ENCODE measurements at regions not wholly inside any gene's neighbourhood (a gene's known extent, or its start where the extent isn't known, plus 50 kb on each side); places are given as distances from the start of the nearest gene placed in this dataset.

- H3K9me3 Mint-ChIP-seq = no peaks in the 10 kb centered on the region
- POLR2A ChIA-PET = no interaction called here
- H3K27me3 Mint-ChIP-seq = no peaks in the 10 kb centered on the region
- Histone ChIP-seq H3K4me1 (ENCODE audit: insufficient read depth, low read length) (no peaks in the 10 kb centered on the region), H3K27ac (ENCODE audit: low read depth in 1 of 2, low read length in 2 of 2) (no peak overlapping the region), H3K36me3 (ENCODE audit: insufficient read depth, low read length) (no peaks in the 10 kb centered on the region), H3K9me3 (ENCODE audit: control insufficient read depth in 1 of 2, insufficient read depth in 1 of 2, low read length in 2 of 2) (no peaks in the 10 kb centered on the region), H3K27me3 (ENCODE audit: control insufficient read depth in 1 of 2, insufficient read depth in 2 of 2, low read length in 2 of 2) (no peaks in the 10 kb centered on the region), H3K4me3 (ENCODE audit: low read length) (no peak overlapping the region)
- TF ChIP-seq CTCF (IDR thresholded peaks at IDR 0.05) = no peak
- intact Hi-C loops (cut with DNase I, micrococcal nuclease) = no loop called here
- no peak for ATAC-seq (ENCODE audit: poor library complexity)
- H3K4me3 Mint-ChIP-seq = no peak overlapping the region
- CTCF ChIA-PET = no interaction called here
- no peaks in the 10 kb centered on the region for H3K36me3 Mint-ChIP-seq (ENCODE audit: low read depth)
- no peaks in the 10 kb centered on the region for H3K4me1 Mint-ChIP-seq (ENCODE audit: low read depth)
- no peak for DNase-seq
- H3K27ac Mint-ChIP-seq = no peak overlapping the region
These were observed 393.3 kb upstream of the CYRIA start for GRCh38 chr2:17058772-17059402.

DNA sequence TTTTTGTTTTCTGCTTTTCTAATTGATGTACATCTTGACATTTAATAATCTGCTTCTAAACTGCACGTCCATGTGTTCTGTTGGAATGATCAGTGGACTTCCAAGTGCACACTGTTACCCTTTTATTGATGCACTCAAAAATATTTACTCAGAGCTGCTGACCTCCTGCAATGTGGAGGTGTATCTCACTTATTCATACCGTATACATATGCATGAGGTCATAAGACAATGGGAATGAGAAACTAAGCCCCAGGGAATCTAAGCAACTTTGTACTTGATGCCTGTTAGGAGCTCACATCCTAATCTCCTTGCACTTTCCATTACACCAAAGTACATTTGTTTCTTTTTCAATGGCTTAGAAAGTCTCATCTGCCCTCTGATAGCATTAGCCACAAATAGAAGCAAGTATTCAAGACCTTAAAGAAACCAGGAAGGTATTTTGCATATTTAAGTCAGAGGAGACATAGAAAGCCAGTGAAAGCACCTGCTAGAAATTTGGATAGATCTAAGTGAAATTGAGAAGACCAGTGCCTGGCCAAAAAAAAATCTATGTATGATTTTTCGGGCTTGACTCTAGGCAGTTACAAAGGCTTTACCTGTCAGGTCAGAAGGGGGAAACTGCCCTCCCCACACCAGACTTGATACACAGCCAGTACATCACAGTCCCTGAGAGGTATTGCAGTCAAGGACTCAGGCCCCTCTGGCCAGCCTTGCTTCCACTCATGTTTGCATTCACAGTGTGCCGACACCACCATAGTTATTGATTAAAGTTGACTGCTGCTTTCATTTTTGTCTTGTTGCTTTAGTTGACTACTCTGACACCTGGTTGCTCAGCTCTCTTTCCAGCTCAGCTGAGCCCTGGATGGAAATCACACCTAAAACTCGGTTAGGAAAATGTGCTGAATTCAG is 391.7 kb upstream of the CYRIA start:
- ATAC-seq (ENCODE audit: poor library complexity) (no peak), DNase-seq (no peak)
- Histone ChIP-seq H3K27me3 (ENCODE audit: control insufficient read depth in 1 of 2, insufficient read depth in 2 of 2, low read length in 2 of 2) (no peaks in the 10 kb centered on the region), H3K4me3 (ENCODE audit: low read length) (no peak overlapping the region), H3K27ac (ENCODE audit: low read depth in 1 of 2, low read length in 2 of 2) (no peak overlapping the region), H3K9me3 (ENCODE audit: control insufficient read depth in 1 of 2, insufficient read depth in 1 of 2, low read length in 2 of 2) (no peaks in the 10 kb centered on the region), H3K36me3 (ENCODE audit: insufficient read depth, low read length) (no peaks in the 10 kb centered on the region), H3K4me1 (ENCODE audit: insufficient read depth, low read length) (no peaks in the 10 kb centered on the region)
- Mint-ChIP-seq H3K4me1 (ENCODE audit: low read depth) (no peaks in the 10 kb centered on the region), H3K27ac (no peak overlapping the region), H3K9me3 (no peaks in the 10 kb centered on the region), H3K27me3 (no peaks in the 10 kb centered on the region), H3K4me3 (no peak overlapping the region), H3K36me3 (ENCODE audit: low read depth) (no peaks in the 10 kb centered on the region)
- no peak for TF ChIP-seq CTCF (IDR thresholded peaks at IDR 0.05)
- CTCF ChIA-PET = no interaction called here
- POLR2A ChIA-PET = no interaction called here
- intact Hi-C loops (cut with DNase I, micrococcal nuclease) = no loop called here

DNA sequence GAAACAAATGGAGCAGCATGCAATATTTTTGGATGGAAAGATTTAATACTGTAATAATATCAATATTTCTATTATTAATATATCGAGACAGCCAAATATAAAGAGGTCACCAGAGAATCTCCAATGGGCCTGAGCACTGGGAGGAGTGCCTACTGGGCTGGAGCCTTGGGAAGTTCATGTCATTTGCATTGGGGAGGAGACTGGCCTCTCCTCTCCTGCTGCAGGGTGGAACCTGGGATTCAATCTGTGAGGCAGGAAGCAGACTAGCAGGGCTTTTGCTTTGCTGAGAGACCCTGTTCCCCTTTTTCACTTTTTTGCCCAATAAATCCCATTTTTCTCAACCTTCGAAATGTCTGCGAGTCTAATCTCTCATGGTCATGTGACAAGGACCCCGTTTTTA is 390.6 kb upstream of the CYRIA start:
- Histone ChIP-seq H3K27me3 (ENCODE audit: control insufficient read depth in 1 of 2, insufficient read depth in 2 of 2, low read length in 2 of 2) (no peaks in the 10 kb centered on the region), H3K4me1 (ENCODE audit: insufficient read depth, low read length) (no peaks in the 10 kb centered on the region), H3K4me3 (ENCODE audit: low read length) (no peak overlapping the region), H3K9me3 (ENCODE audit: control insufficient read depth in 1 of 2, insufficient read depth in 1 of 2, low read length in 2 of 2) (no peaks in the 10 kb centered on the region), H3K36me3 (ENCODE audit: insufficient read depth, low read length) (no peaks in the 10 kb centered on the region), H3K27ac (ENCODE audit: low read depth in 1 of 2, low read length in 2 of 2) (no peak overlapping the region)
- no peak for TF ChIP-seq CTCF (IDR thresholded peaks at IDR 0.05)
- Mint-ChIP-seq H3K27ac (no peak overlapping the region), H3K27me3 (no peaks in the 10 kb centered on the region), H3K9me3 (no peaks in the 10 kb centered on the region), H3K36me3 (ENCODE audit: low read depth) (no peaks in the 10 kb centered on the region), H3K4me3 (no peak overlapping the region), H3K4me1 (ENCODE audit: low read depth) (no peaks in the 10 kb centered on the region)
- CTCF ChIA-PET = no interaction called here
- ATAC-seq (ENCODE audit: poor library complexity) (no peak), DNase-seq (no peak)
- POLR2A ChIA-PET = no interaction called here
- intact Hi-C loops (cut with DNase I, micrococcal nuclease) = no loop called here
